ENCODE measurements at regions not wholly inside any gene's neighbourhood (a gene's known extent, or its start where the extent isn't known, plus 50 kb on each side); places are given as distances from the start of the nearest gene placed in this dataset.
"Not testable (repeated sequence)": the region's sequence is repeated elsewhere in the genome, so short reads cannot be mapped to it uniquely, and the experiment has no call there.

DNA sequence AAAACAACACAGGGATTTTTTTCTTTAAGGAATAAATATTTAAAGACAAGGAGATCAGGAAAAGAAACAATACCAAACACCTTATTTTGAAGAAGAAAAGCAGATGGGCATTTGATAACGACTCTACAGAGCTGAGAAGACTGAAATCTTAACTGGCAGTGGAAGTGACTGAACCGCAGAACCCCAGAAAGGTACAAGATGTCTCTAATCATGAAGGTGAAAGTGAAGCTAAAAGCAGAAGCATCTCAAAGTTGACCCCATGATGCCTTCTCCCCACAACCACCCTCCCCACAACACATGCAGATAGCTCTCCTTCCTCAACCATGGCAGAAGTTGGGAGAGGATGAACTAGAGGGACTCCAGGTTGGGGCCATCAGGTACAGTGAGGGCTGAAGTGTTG is 129.6 kb downstream of the ZNF648 start:
- Histone ChIP-seq H3K9me3 (no peaks in the 10 kb centered on the region), H3K4me3 (no peak overlapping the region), H3K27ac (no peak overlapping the region), H3K36me3 (no peaks in the 10 kb centered on the region), H3K27me3 (no peaks in the 10 kb centered on the region), H3K4me1 (no peaks in the 10 kb centered on the region)
- TF ChIP-seq POLR2AphosphoS5 (IDR thresholded peaks at IDR 0.05), result no peak
- no peak for TF ChIP-seq POLR2A (IDR thresholded peaks at IDR 0.05)
- TF ChIP-seq, protein P1, sequence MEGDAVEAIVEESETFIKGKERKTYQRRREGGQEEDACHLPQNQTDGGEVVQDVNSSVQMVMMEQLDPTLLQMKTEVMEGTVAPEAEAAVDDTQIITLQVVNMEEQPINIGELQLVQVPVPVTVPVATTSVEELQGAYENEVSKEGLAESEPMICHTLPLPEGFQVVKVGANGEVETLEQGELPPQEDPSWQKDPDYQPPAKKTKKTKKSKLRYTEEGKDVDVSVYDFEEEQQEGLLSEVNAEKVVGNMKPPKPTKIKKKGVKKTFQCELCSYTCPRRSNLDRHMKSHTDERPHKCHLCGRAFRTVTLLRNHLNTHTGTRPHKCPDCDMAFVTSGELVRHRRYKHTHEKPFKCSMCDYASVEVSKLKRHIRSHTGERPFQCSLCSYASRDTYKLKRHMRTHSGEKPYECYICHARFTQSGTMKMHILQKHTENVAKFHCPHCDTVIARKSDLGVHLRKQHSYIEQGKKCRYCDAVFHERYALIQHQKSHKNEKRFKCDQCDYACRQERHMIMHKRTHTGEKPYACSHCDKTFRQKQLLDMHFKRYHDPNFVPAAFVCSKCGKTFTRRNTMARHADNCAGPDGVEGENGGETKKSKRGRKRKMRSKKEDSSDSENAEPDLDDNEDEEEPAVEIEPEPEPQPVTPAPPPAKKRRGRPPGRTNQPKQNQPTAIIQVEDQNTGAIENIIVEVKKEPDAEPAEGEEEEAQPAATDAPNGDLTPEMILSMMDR (IDR thresholded peaks at IDR 0.05), result no peak
- intact Hi-C loops (cut with DNase I; ENCODE audit: low total_unique reads), result no loop called here
- no peak for DNase-seq (ENCODE audit: low spot score in 2 of 2)

DNA sequence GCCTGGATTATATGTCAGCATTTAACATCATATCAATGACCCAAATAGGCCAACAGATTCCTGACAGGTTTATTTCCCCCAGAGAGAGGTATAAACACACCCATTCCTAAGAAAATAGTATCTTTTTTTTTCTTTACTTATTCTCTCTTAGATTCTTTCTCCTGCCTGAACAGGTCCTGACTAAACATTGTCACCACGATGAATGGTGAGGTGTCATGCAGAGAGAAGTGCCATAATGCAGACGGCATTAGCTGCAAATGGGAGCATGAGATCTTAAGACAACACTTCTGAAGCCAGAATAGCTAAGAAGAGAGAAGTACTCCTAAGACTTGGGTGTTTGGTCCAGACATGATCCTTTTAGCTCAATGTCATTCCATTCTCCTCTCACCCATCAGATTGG is 131.3 kb downstream of the ZNF648 start:
- Histone ChIP-seq H3K4me3 (no peak overlapping the region), H3K4me1 (no peaks in the 10 kb centered on the region), H3K9me3 (no peaks in the 10 kb centered on the region), H3K27me3 (no peaks in the 10 kb centered on the region), H3K27ac (no peak overlapping the region), H3K36me3 (no peaks in the 10 kb centered on the region)
- TF ChIP-seq, protein P1 (IDR thresholded peaks at IDR 0.05), result no peak
- TF ChIP-seq POLR2AphosphoS5 (IDR thresholded peaks at IDR 0.05) (no peak), POLR2A (IDR thresholded peaks at IDR 0.05) (no peak)
- no peak for DNase-seq (ENCODE audit: low spot score in 2 of 2)
- intact Hi-C loops (cut with DNase I; ENCODE audit: low total_unique reads), result no loop called here

DNA sequence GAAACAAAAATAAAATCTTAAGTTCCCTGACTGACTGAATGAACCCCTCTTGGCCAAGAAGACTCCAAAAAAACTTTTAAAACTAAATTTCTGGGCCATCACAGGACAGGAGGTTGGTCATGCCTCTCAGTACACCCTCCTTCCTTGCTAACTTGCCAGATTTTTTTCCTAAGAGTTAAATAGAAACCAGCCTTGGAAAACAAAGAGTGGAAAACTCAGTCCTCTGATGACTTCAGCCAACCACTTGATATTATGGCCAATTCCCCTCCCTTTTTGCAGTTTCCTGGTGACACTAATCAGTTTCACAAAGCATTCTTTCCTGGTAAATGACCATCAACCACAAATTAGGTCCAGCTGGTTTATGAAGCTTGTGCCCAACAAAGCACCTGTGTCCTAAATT is 134.8 kb downstream of the ZNF648 start:
- intact Hi-C loops (cut with DNase I; ENCODE audit: low total_unique reads), result no loop called here
- H3K4me3 ChIP-seq, result no peak overlapping the region
- H3K36me3 ChIP-seq, result no peaks in the 10 kb centered on the region
- H3K27me3 ChIP-seq, result no peaks in the 10 kb centered on the region
- DNase-seq (ENCODE audit: low spot score in 2 of 2), result no peak
- no peak for TF ChIP-seq POLR2A (IDR thresholded peaks at IDR 0.05)
- TF ChIP-seq, protein P1 (IDR thresholded peaks at IDR 0.05), result no peak
- H3K4me1 ChIP-seq, result no peaks in the 10 kb centered on the region
- no peaks in the 10 kb centered on the region for H3K9me3 ChIP-seq
- H3K27ac ChIP-seq, result no peak overlapping the region

DNA sequence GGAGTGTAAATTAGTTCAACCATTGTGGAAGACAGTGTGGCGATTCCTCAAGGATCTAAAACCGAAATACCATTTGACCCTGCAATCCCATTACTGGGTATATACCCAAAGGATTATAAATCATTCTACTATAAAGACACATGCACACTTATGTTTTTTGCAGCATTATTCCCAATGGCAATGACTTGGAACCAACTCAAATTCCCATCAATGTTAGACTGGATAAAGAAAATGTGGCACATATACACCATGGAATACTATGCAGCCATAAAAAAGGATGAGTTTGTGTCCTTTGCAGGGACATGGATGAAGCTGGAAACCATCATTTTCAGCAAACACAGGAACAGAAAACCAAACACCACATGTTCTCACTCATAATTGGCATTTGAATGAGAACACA is 137.5 kb downstream of the ZNF648 start:
- H3K36me3 ChIP-seq; H3K27ac ChIP-seq; H3K4me3 ChIP-seq; intact Hi-C loops (cut with DNase I; ENCODE audit: low total_unique reads); DNase-seq (ENCODE audit: low spot score in 2 of 2); H3K9me3 ChIP-seq; H3K27me3 ChIP-seq; H3K4me1 ChIP-seq: not testable (repeated sequence)

DNA sequence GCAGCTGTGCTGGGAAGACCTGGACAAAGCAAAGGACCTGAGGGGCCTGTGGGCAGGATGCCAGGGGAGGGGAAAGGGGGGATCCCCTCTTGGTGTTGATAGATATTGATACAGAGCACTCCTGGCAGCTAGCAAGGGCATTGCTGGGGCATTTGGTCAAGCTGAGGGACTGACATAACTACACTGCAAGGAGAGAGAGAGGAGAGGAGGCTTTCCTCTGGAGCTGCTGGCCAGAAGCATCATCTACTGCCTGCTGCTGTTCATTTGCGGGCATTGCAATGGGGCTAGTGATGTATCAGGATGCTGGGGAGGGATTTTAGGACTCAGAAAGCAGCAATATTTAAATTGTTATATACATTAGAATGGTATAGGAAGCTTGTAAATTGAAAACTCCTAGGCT is 142.0 kb downstream of the ZNF648 start:
- no peak for DNase-seq (ENCODE audit: low spot score in 2 of 2)
- Histone ChIP-seq H3K27me3 (no peaks in the 10 kb centered on the region), H3K4me1 (no peaks in the 10 kb centered on the region), H3K4me3 (no peak overlapping the region), H3K27ac (no peak overlapping the region), H3K9me3 (peaks cover 0 to 6% of the 10 kb centered on the region in 2 donors), H3K36me3 (no peaks in the 10 kb centered on the region)
- TF ChIP-seq POLR2AphosphoS5 (IDR thresholded peaks at IDR 0.05), result no peak
- TF ChIP-seq, protein P1 (IDR thresholded peaks at IDR 0.05), result no peak
- no peak for TF ChIP-seq POLR2A (IDR thresholded peaks at IDR 0.05)
- intact Hi-C loops (cut with DNase I; ENCODE audit: low total_unique reads), result no loop called here

DNA sequence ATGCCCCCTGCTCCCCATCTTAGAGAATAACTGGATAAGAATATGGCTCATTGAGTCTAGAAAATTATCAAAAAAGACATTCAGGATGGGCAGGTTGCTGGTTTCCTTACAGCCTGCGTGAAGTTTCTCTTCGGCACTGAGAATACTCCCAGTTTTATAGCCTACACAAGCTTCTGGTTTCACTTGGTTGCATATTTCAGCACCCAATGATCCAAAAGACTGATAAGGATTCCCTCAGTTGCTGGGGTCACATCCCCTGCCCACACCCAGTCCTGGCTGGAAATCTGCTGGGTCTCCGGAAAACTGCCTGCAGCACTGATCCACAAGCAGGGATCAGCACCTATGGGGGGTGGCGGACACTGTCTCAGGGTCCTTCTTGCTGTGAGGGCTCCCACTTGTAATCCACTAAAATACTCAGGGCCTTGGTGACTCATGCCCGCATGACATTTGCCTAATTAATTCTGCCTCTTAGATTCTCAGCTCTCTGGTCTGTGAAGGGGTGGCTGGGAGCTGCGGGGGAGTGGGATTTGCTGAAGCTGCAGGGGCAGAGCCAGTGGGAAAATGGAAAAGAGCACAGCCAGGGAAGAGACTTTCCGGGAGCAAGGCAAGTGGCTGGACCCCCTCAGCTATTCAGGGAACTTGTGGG is 142.5 kb downstream of the ZNF648 start:
- Histone ChIP-seq H3K4me1 (no peaks in the 10 kb centered on the region), H3K27ac (no peak overlapping the region), H3K9me3 (peaks cover 0 to 6% of the 10 kb centered on the region in 2 donors), H3K36me3 (no peaks in the 10 kb centered on the region), H3K27me3 (no peaks in the 10 kb centered on the region), H3K4me3 (no peak overlapping the region)
- DNase-seq (ENCODE audit: low spot score in 2 of 2), result no peak
- intact Hi-C loops (cut with DNase I; ENCODE audit: low total_unique reads), result no loop called here
- TF ChIP-seq POLR2AphosphoS5 (IDR thresholded peaks at IDR 0.05) (no peak), POLR2A (IDR thresholded peaks at IDR 0.05) (no peak)
- TF ChIP-seq, protein P1 (IDR thresholded peaks at IDR 0.05), result no peak
